Neural cell (in vitro differentiated cells): ENCODE measurements at regions not wholly inside any gene's neighbourhood (a gene's known extent, or its start where the extent isn't known, plus 50 kb on each side); places are given as distances from the start of the nearest gene placed in this dataset.

ENCODE experiments used
- POLR2AphosphoS5 ChIP-seq: IDR thresholded peaks from 2 replicates; pipeline ENCODE4 v1.6.1; 2012
- TF ChIP-seq, protein P1 (sequence below): fragments of 450-650 bp; IDR thresholded peaks from 2 replicates; pipeline ENCODE4 v1.5.1; 2014; ENCODE audit warnings: antibody characterized with exemption, mild to moderate bottlenecking, moderate library complexity; ENCODE audit not compliant: poor library complexity, severe bottlenecking

- TF ChIP-seq, protein P1, sequence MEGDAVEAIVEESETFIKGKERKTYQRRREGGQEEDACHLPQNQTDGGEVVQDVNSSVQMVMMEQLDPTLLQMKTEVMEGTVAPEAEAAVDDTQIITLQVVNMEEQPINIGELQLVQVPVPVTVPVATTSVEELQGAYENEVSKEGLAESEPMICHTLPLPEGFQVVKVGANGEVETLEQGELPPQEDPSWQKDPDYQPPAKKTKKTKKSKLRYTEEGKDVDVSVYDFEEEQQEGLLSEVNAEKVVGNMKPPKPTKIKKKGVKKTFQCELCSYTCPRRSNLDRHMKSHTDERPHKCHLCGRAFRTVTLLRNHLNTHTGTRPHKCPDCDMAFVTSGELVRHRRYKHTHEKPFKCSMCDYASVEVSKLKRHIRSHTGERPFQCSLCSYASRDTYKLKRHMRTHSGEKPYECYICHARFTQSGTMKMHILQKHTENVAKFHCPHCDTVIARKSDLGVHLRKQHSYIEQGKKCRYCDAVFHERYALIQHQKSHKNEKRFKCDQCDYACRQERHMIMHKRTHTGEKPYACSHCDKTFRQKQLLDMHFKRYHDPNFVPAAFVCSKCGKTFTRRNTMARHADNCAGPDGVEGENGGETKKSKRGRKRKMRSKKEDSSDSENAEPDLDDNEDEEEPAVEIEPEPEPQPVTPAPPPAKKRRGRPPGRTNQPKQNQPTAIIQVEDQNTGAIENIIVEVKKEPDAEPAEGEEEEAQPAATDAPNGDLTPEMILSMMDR = no peak
- TF ChIP-seq POLR2AphosphoS5 = no peak
Measured at GRCh38 chr16:73252446-73252845, 204.5 kb upstream of the ZFHX3 start.
